DOHH2 (cell line): ENCODE measurements at regions not wholly inside any gene's neighbourhood (a gene's known extent, or its start where the extent isn't known, plus 50 kb on each side); places are given as distances from the start of the nearest gene placed in this dataset.
"Not testable (repeated sequence)": the region's sequence is repeated elsewhere in the genome, so short reads cannot be mapped to it uniquely, and the experiment has no call there.

Source experiments
- H3F3A ChIP-seq: fragments of 200-600 bp; sonication (generic), shearing (Covaris generic); 2 replicates; pipeline ENCODE4 v1.6.0; 2016; ENCODE audit warnings: antibody characterized with exemption, mild to moderate bottlenecking; ENCODE audit not compliant: control insufficient read depth, insufficient read depth
- H3K27ac ChIP-seq: fragments of 200-600 bp; sonication (generic); 2 replicates; pipeline ENCODE4 v1.5.1; 2014; ENCODE audit warnings: low read depth, mild to moderate bottlenecking, low read length, moderate library complexity
- H3K27me3 ChIP-seq: fragments of 200-600 bp; sonication (generic); 2 replicates; pipeline ENCODE4 v1.6.1; 2014; ENCODE audit warnings: mild to moderate bottlenecking, low read length, mixed read lengths; ENCODE audit not compliant: control insufficient read depth
- H3K36me3 ChIP-seq: fragments of 200-600 bp; sonication (generic); 2 replicates; pipeline ENCODE4 v1.6.1; 2014; ENCODE audit warnings: mild to moderate bottlenecking, low read length, moderate library complexity, mixed read lengths; ENCODE audit not compliant: control insufficient read depth
- H3K4me1 ChIP-seq: fragments of 200-600 bp; sonication (generic); 2 replicates; pipeline ENCODE4 v1.6.1; 2014; ENCODE audit warnings: mild to moderate bottlenecking, low read length, mixed read lengths; ENCODE audit not compliant: control insufficient read depth
- H3K4me2 ChIP-seq: fragments of 200-600 bp; sonication (generic); 2 replicates; pipeline ENCODE4 v1.6.0; 2014; ENCODE audit warnings: mild to moderate bottlenecking, low read length, moderate library complexity
- H3K4me3 ChIP-seq: fragments of 200-600 bp; sonication (generic); 2 replicates; pipeline ENCODE4 v1.5.1; 2014; ENCODE audit warnings: mild to moderate bottlenecking, low read length, mixed read lengths
- H3K79me2 ChIP-seq: fragments of 200-600 bp; sonication (generic); 2 replicates; pipeline ENCODE4 v1.6.1; 2014; ENCODE audit warnings: mild to moderate bottlenecking, low read length, mixed read lengths; ENCODE audit not compliant: control insufficient read depth
- H3K9me2 ChIP-seq: fragments of 200-600 bp; sonication (generic); replicated peaks from 2 replicates; pipeline ENCODE4 v1.6.1; 2014; ENCODE audit warnings: mild to moderate bottlenecking, low read length, mixed read lengths; ENCODE audit not compliant: control insufficient read depth
- H3K9me3 ChIP-seq: fragments of 200-600 bp; sonication (generic); 2 replicates; pipeline ENCODE4 v1.6.1; 2014; ENCODE audit warnings: antibody characterized with exemption, low read length, mixed read lengths; ENCODE audit not compliant: control insufficient read depth, insufficient read depth
- H4K20me1 ChIP-seq: fragments of 200-600 bp; sonication (generic); 2 replicates; pipeline ENCODE4 v1.6.0; 2014; ENCODE audit warnings: low read depth, mild to moderate bottlenecking, antibody characterized with exemption, low read length, moderate library complexity; ENCODE audit not compliant: control insufficient read depth, insufficient read depth
- EZH2phosphoT487 ChIP-seq: fragments of 200-600 bp; sonication (generic); IDR thresholded peaks from 2 replicates; pipeline ENCODE4 v1.6.1; 2017; ENCODE audit warnings: borderline replicate concordance, mild to moderate bottlenecking, antibody characterized with exemption, low read length, moderate library complexity, mixed read lengths
- TF ChIP-seq, protein P1 (sequence below): fragments of 200-600 bp; sonication (generic); IDR thresholded peaks from one replicate; pipeline ENCODE4 v1.5.1; 2014; ENCODE audit warnings: antibody characterized with exemption, mild to moderate bottlenecking, low read depth, low read length; ENCODE audit not compliant: poor library complexity, severe bottlenecking

GRCh38 chr14:81618695-81619094 lies 85.0 kb upstream of the SEL1L start:
- H3K9me3 ChIP-seq, result no peaks in the 10 kb centered on the region
- H3K4me3 ChIP-seq, result no peak overlapping the region
- no peak for TF ChIP-seq EZH2phosphoT487
- TF ChIP-seq, protein P1, sequence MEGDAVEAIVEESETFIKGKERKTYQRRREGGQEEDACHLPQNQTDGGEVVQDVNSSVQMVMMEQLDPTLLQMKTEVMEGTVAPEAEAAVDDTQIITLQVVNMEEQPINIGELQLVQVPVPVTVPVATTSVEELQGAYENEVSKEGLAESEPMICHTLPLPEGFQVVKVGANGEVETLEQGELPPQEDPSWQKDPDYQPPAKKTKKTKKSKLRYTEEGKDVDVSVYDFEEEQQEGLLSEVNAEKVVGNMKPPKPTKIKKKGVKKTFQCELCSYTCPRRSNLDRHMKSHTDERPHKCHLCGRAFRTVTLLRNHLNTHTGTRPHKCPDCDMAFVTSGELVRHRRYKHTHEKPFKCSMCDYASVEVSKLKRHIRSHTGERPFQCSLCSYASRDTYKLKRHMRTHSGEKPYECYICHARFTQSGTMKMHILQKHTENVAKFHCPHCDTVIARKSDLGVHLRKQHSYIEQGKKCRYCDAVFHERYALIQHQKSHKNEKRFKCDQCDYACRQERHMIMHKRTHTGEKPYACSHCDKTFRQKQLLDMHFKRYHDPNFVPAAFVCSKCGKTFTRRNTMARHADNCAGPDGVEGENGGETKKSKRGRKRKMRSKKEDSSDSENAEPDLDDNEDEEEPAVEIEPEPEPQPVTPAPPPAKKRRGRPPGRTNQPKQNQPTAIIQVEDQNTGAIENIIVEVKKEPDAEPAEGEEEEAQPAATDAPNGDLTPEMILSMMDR, result no peak
- H3F3A ChIP-seq, result no peaks in the 10 kb centered on the region
- H3K4me2 ChIP-seq, result no peak overlapping the region
- H3K36me3 ChIP-seq, result no peaks in the 10 kb centered on the region
- no peaks in the 10 kb centered on the region for H3K9me2 ChIP-seq
- no peaks in the 10 kb centered on the region for H4K20me1 ChIP-seq
- no peaks in the 10 kb centered on the region for H3K4me1 ChIP-seq
- no peak overlapping the region for H3K27ac ChIP-seq
- no peaks in the 10 kb centered on the region for H3K79me2 ChIP-seq
- no peaks in the 10 kb centered on the region for H3K27me3 ChIP-seq

DNA sequence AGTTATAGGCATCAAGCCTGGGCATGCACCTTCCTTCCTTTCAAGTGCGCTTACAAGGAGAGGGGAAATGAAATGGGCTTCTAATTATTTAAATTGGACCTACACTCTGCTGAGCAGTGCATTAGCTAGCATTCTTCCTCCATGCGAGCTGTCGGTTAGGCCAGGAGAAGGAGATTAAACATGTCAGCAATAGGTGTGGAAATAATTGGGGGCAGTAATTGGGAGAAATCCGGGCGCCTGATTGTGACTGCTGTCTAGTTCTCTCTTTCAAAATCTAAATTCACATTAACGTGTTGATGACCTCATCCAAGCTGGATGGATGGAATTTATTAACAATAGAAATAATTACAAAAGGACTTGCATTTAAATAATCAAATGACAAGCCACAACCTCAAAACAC lies 86.2 kb upstream of the SEL1L start:
- Histone ChIP-seq H3K4me1 (no peaks in the 10 kb centered on the region), H3K9me2 (no peaks in the 10 kb centered on the region)
- TF ChIP-seq EZH2phosphoT487, result no peak
- TF ChIP-seq, protein P1, result no peak

GRCh38 chr14:81623771-81624396 lies 90.2 kb upstream of the SEL1L start:
- not testable (repeated sequence) for H3K4me2 ChIP-seq, H3F3A ChIP-seq, H3K9me2 ChIP-seq, H4K20me1 ChIP-seq, H3K79me2 ChIP-seq, H3K4me3 ChIP-seq, H3K9me3 ChIP-seq, H3K27ac ChIP-seq, H3K36me3 ChIP-seq, H3K27me3 ChIP-seq, H3K4me1 ChIP-seq

More for the DNA sequence above, 86.2 kb upstream of the SEL1L start:
- Histone ChIP-seq H3K4me3 (no peak overlapping the region), H3K36me3 (no peaks in the 10 kb centered on the region), H3K9me3 (no peaks in the 10 kb centered on the region), H3K27me3 (no peaks in the 10 kb centered on the region), H3F3A (no peaks in the 10 kb centered on the region), H3K4me2 (no peak overlapping the region), H3K27ac (no peak overlapping the region), H4K20me1 (no peaks in the 10 kb centered on the region), H3K79me2 (no peaks in the 10 kb centered on the region)

GRCh38 chr14:81625343-81625742 lies 91.7 kb upstream of the SEL1L start:
- Histone ChIP-seq H3K4me2 (no peak overlapping the region), H3K4me3 (no peak overlapping the region), H3K36me3 (no peaks in the 10 kb centered on the region), H3K4me1 (no peaks in the 10 kb centered on the region), H3K9me2 (no peaks in the 10 kb centered on the region), H3K9me3 (no peaks in the 10 kb centered on the region), H3K79me2 (no peaks in the 10 kb centered on the region), H3F3A (no peaks in the 10 kb centered on the region), H3K27ac (no peak overlapping the region), H3K27me3 (no peaks in the 10 kb centered on the region), H4K20me1 (no peaks in the 10 kb centered on the region)
- no peak for TF ChIP-seq EZH2phosphoT487
- TF ChIP-seq, protein P1, result peak; percentile 57
